Chondrocyte (in vitro differentiated cells): ENCODE measurements at regions not wholly inside any gene's neighbourhood (a gene's known extent, or its start where the extent isn't known, plus 50 kb on each side); places are given as distances from the start of the nearest gene placed in this dataset.

Experiments
- DNase-seq: peaks from one replicate; pipeline ENCODE4 v3.0.0; 2021; ENCODE audit warnings: mixed read lengths, low spot score
- H3K27ac Mint-ChIP-seq: one replicate; pipeline ENCODE4 v1.8.0; 2021; ENCODE audit warnings: mild to moderate bottlenecking, moderate library complexity, mixed read lengths; ENCODE audit not compliant: unreplicated experiment
- H3K27me3 Mint-ChIP-seq: 2 replicates; pipeline ENCODE4 v1.8.0; 2021; ENCODE audit warnings: low read depth, mixed read lengths
- H3K36me3 Mint-ChIP-seq: 2 replicates; pipeline ENCODE4 v1.8.0; 2021; ENCODE audit warnings: low read depth, mixed read lengths
- H3K4me1 Mint-ChIP-seq: 2 replicates; pipeline ENCODE4 v1.8.0; 2021; ENCODE audit warnings: low read depth, mild to moderate bottlenecking, mixed read lengths
- H3K4me3 Mint-ChIP-seq: one replicate; pipeline ENCODE4 v1.8.0; 2021; ENCODE audit warnings: mild to moderate bottlenecking, moderate library complexity, mixed read lengths; ENCODE audit not compliant: unreplicated experiment
- H3K9me3 Mint-ChIP-seq: 2 replicates; pipeline ENCODE4 v1.8.0; 2021; ENCODE audit warnings: low read depth, mixed read lengths
- TF ChIP-seq, protein P1 (sequence below): fragments of 200-600 bp; sonication (generic); IDR thresholded peaks from 2 replicates; pipeline ENCODE4 v1.5.0; 2021; ENCODE audit warnings: antibody characterized with exemption, mild to moderate bottlenecking, moderate library complexity

DNA sequence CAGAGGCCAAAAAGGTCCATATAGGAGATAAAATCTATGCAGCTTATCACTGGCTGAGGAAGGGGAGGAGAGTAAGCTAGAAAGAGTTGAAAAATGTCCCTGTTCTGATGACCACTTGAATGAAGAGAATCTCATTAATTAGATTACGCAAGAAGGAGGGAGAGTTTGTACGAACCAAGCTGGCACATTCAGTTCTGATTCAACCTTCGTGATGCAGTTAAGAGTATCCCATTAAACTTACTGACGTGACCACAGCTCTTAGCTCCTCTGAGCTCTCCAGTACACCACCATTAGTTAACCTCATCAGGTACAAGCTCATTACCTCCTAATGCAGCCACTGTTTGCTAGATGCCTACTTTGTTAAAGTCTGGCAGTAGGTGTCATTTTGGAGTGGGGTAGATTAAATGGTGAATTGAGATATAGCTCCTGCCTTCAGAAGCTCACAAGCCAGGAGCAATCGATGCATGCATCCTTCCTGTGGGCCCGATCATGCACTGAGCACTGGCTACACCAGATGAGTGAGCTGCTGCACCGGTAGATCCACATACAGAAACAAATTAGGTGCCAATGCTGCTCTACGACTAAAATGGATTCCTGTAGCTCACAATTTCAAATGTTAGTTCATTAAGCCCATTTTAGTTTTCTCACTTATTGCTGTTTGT is 458.3 kb downstream of the COG6 start:
- TF ChIP-seq, protein P1, sequence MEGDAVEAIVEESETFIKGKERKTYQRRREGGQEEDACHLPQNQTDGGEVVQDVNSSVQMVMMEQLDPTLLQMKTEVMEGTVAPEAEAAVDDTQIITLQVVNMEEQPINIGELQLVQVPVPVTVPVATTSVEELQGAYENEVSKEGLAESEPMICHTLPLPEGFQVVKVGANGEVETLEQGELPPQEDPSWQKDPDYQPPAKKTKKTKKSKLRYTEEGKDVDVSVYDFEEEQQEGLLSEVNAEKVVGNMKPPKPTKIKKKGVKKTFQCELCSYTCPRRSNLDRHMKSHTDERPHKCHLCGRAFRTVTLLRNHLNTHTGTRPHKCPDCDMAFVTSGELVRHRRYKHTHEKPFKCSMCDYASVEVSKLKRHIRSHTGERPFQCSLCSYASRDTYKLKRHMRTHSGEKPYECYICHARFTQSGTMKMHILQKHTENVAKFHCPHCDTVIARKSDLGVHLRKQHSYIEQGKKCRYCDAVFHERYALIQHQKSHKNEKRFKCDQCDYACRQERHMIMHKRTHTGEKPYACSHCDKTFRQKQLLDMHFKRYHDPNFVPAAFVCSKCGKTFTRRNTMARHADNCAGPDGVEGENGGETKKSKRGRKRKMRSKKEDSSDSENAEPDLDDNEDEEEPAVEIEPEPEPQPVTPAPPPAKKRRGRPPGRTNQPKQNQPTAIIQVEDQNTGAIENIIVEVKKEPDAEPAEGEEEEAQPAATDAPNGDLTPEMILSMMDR = no peak
- Mint-ChIP-seq H3K27ac (no peak overlapping the region), H3K9me3 (no peaks in the 10 kb centered on the region), H3K4me3 (no peak overlapping the region), H3K27me3 (no peaks in the 10 kb centered on the region), H3K36me3 (no peaks in the 10 kb centered on the region), H3K4me1 (peaks cover 47% of the 10 kb centered on the region)
- no peak for DNase-seq

DNA sequence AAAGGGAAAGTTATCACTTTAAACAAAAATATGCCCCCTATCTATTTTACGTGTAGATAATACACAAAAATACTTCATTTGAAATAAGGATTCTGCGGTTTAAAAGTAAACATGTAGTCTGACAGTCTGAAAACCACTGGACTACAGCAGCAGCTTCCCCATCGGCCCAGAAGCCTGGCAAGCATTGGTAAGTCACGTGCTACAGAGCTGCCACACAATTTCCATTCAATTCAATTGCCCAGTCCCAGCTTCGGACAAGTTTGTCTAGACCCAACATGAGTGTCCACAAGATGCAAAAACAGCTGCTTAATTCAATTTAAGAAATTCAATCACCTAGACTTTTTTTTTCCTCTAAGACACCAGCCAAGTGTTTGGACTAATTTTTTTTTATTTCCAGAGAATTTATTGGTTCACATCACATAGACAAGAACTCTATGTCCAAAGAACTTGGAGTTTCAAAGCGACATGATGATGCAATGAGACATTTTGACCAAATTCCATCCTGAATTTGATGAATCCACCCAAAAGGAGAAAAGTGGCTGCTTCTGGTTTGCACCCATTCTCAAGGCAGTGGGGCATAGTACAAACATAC is 458.9 kb downstream of the COG6 start:
- Mint-ChIP-seq H3K4me1 (peaks cover 41% of the 10 kb centered on the region), H3K4me3 (no peak overlapping the region), H3K36me3 (no peaks in the 10 kb centered on the region), H3K27ac (peak overlapping the region; percentile 20), H3K27me3 (no peaks in the 10 kb centered on the region), H3K9me3 (peaks cover 2% of the 10 kb centered on the region)
- TF ChIP-seq, protein P1 = no peak
- DNase-seq = no peak

DNA sequence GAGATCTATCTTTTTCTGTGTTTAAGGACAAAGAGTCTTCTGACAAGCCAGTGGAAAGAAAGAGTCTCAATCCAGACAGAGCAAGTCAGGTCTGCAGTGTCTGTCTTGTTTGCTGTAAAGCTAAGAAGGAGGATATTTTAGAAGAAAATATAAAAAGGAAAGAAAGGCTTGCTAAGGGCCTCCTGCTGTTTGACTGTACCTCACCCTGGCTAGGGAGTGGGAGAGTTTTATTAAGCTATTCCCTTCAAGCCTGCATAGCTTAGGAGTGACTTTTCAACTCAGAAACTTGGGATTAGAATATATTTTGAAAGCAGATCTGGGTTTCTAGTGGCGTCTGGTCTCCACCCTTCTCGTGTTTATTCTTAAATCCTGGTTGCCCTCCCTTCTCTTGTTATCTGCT is 460.0 kb downstream of the COG6 start:
- no peaks in the 10 kb centered on the region for H3K27me3 Mint-ChIP-seq
- no peaks in the 10 kb centered on the region for H3K36me3 Mint-ChIP-seq
- H3K4me1 Mint-ChIP-seq = peaks cover 41% of the 10 kb centered on the region
- peaks cover 8% of the 10 kb centered on the region for H3K9me3 Mint-ChIP-seq
- TF ChIP-seq, protein P1 = no peak
- DNase-seq = no peak
- H3K27ac Mint-ChIP-seq = peak overlapping the region; percentile 52
- H3K4me3 Mint-ChIP-seq = no peak overlapping the region

DNA sequence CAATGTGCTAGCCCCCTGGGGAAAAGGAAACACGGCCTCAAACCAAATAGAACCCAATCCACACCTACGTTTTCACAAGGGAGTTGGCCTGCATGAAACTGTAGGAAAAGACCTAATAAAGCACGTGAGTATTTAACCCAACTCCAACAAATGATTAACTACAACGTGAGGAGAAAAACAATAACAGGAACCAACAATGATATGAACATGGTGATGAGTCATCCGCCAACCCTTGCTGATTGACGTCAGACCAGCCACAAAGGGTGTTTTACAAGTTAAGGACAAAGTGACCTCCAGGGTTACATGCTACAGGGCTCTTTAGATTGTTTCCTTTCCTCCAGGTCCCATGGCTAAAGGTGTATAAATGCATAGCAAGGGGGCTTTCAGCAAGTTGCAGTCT is 460.5 kb downstream of the COG6 start:
- Mint-ChIP-seq H3K4me1 (peaks cover 47% of the 10 kb centered on the region), H3K27me3 (no peaks in the 10 kb centered on the region), H3K27ac (peak overlapping the region; percentile 52), H3K36me3 (no peaks in the 10 kb centered on the region), H3K4me3 (no peak overlapping the region), H3K9me3 (peaks cover 8% of the 10 kb centered on the region)
- TF ChIP-seq, protein P1 = no peak
- DNase-seq = no peak

DNA sequence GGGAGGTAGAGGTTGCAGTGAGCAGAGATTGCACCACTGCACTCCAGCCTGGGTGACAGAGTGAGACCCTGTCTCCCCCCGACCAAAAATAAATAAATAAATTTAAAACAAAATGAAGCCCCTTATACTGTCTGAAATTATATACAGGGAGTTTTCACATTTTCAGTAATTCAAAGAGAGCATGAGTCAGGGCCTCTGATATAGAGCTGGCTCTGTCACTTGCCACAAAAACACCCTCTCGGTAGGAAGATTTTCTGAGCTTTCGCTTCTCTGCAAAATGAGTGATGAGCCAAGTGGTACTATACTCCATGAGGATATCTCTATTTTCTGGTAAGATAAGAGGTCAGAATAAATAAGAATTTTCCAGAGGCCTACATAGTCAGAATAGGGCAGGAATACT is 462.9 kb downstream of the COG6 start:
- H3K27ac Mint-ChIP-seq = no peak overlapping the region
- H3K27me3 Mint-ChIP-seq = no peaks in the 10 kb centered on the region
- H3K36me3 Mint-ChIP-seq = no peaks in the 10 kb centered on the region
- no peak for DNase-seq
- H3K4me3 Mint-ChIP-seq = no peak overlapping the region
- peaks cover 59% of the 10 kb centered on the region for H3K4me1 Mint-ChIP-seq
- TF ChIP-seq, protein P1 = no peak
- H3K9me3 Mint-ChIP-seq = peaks cover 8% of the 10 kb centered on the region
